ENCODE measurements at regions not wholly inside any gene's neighbourhood (a gene's known extent, or its start where the extent isn't known, plus 50 kb on each side); places are given as distances from the start of the nearest gene placed in this dataset.

- Histone ChIP-seq H3K36me3 (ENCODE audit: control insufficient read depth, insufficient read depth, low read length) (no peaks in the 10 kb centered on the region), H3K9ac (ENCODE audit: low read length) (no peak overlapping the region), H3K9me3 (ENCODE audit: control insufficient read depth, insufficient read depth, low read depth, low read length) (no peaks in the 10 kb centered on the region; the same call in 1 of the 2 replicates), H3K27me3 (ENCODE audit: control insufficient read depth, insufficient read depth, low read length) (no peaks in the 10 kb centered on the region), H3K4me3 (ENCODE audit: low read depth, low read length) (no peak overlapping the region), H3K4me1 (ENCODE audit: control insufficient read depth, insufficient read depth, low read length) (no peaks in the 10 kb centered on the region), H3K27ac (ENCODE audit: low read depth, low read length) (no peak overlapping the region)
Observed at GRCh38 chr9:85430659-85431338, 311.0 kb downstream of the AGTPBP1 start.

DNA sequence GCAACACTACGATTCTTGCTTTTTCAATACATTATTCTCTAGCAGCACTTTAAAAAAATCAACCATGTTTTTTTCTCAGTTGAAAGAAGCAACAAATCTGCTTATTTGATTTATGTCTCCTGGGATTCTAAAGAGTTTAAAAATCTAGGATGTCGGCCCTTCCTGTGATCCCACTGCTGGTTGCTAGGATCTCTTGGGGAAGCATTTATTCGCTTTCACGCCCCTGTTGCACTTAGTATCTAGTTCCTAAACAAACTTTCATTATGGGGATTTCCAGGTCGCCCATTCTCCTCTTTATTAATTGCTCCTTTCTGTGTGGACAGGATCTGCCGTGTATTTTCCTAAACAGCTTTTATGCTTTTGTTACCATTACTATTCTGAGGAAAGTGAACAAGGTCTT lies 313.5 kb downstream of the AGTPBP1 start:
- Histone ChIP-seq H3K36me3 (ENCODE audit: control insufficient read depth, insufficient read depth, low read length) (no peaks in the 10 kb centered on the region), H3K4me1 (ENCODE audit: control insufficient read depth, insufficient read depth, low read length) (no peaks in the 10 kb centered on the region), H3K4me3 (ENCODE audit: low read depth, low read length) (no peak overlapping the region), H3K27me3 (ENCODE audit: control insufficient read depth, insufficient read depth, low read length) (no peaks in the 10 kb centered on the region), H3K9me3 (ENCODE audit: control insufficient read depth, insufficient read depth, low read depth, low read length) (no peaks in the 10 kb centered on the region; the same call in 1 of the 2 replicates), H3K27ac (ENCODE audit: low read depth, low read length) (no peak overlapping the region), H3K9ac (ENCODE audit: low read length) (no peak overlapping the region)

- no peak overlapping the region for H3K4me3 ChIP-seq (ENCODE audit: low read depth, low read length)
- no peak overlapping the region for H3K27ac ChIP-seq (ENCODE audit: low read depth, low read length)
- H3K36me3 ChIP-seq (ENCODE audit: control insufficient read depth, insufficient read depth, low read length) = no peaks in the 10 kb centered on the region
- H3K27me3 ChIP-seq (ENCODE audit: control insufficient read depth, insufficient read depth, low read length) = no peaks in the 10 kb centered on the region
- no peaks in the 10 kb centered on the region; the same call in 1 of the 2 replicates for H3K9me3 ChIP-seq (ENCODE audit: control insufficient read depth, insufficient read depth, low read depth, low read length)
- H3K4me1 ChIP-seq (ENCODE audit: control insufficient read depth, insufficient read depth, low read length) = no peaks in the 10 kb centered on the region
- H3K9ac ChIP-seq (ENCODE audit: low read length) = no peak overlapping the region
Observed at GRCh38 chr9:85427772-85428171, 314.0 kb downstream of the AGTPBP1 start.

- Histone ChIP-seq H3K9ac (ENCODE audit: low read length) (no peak overlapping the region), H3K4me3 (ENCODE audit: low read depth, low read length) (no peak overlapping the region), H3K36me3 (ENCODE audit: control insufficient read depth, insufficient read depth, low read length) (no peaks in the 10 kb centered on the region), H3K9me3 (ENCODE audit: control insufficient read depth, insufficient read depth, low read depth, low read length) (peaks cover 4% of the 10 kb centered on the region; the same call in 1 of the 2 replicates), H3K4me1 (ENCODE audit: control insufficient read depth, insufficient read depth, low read length) (peaks cover 5% of the 10 kb centered on the region; the same call in 1 of the 2 replicates), H3K27me3 (ENCODE audit: control insufficient read depth, insufficient read depth, low read length) (no peaks in the 10 kb centered on the region), H3K27ac (ENCODE audit: low read depth, low read length) (no peak overlapping the region)
Observed at GRCh38 chr9:85425153-85425611, 316.6 kb downstream of the AGTPBP1 start.

GRCh38 chr9:85423422-85423821 lies 318.3 kb downstream of the AGTPBP1 start:
- Histone ChIP-seq H3K9me3 (ENCODE audit: control insufficient read depth, insufficient read depth, low read depth, low read length) (peaks cover 4% of the 10 kb centered on the region; the same call in 1 of the 2 replicates), H3K9ac (ENCODE audit: low read length) (no peak overlapping the region), H3K27me3 (ENCODE audit: control insufficient read depth, insufficient read depth, low read length) (no peaks in the 10 kb centered on the region), H3K4me1 (ENCODE audit: control insufficient read depth, insufficient read depth, low read length) (peaks cover 5% of the 10 kb centered on the region; the same call in 1 of the 2 replicates), H3K4me3 (ENCODE audit: low read depth, low read length) (no peak overlapping the region), H3K36me3 (ENCODE audit: control insufficient read depth, insufficient read depth, low read length) (no peaks in the 10 kb centered on the region), H3K27ac (ENCODE audit: low read depth, low read length) (no peak overlapping the region)

- H3K27me3 ChIP-seq (ENCODE audit: control insufficient read depth, insufficient read depth, low read length) = no peaks in the 10 kb centered on the region
- H3K4me1 ChIP-seq (ENCODE audit: control insufficient read depth, insufficient read depth, low read length) = peaks cover 5% of the 10 kb centered on the region; the same call in 1 of the 2 replicates
- H3K4me3 ChIP-seq (ENCODE audit: low read depth, low read length) = no peak overlapping the region
- H3K27ac ChIP-seq (ENCODE audit: low read depth, low read length) = no peak overlapping the region
- no peaks in the 10 kb centered on the region for H3K36me3 ChIP-seq (ENCODE audit: control insufficient read depth, insufficient read depth, low read length)
- H3K9me3 ChIP-seq (ENCODE audit: control insufficient read depth, insufficient read depth, low read depth, low read length) = peaks cover 4% of the 10 kb centered on the region; the same call in 1 of the 2 replicates
- H3K9ac ChIP-seq (ENCODE audit: low read length) = no peak overlapping the region
Observed at GRCh38 chr9:85421641-85422040, 320.1 kb downstream of the AGTPBP1 start.

- Histone ChIP-seq H3K9ac (ENCODE audit: low read length) (no peak overlapping the region), H3K4me3 (ENCODE audit: low read depth, low read length) (no peak overlapping the region), H3K9me3 (ENCODE audit: control insufficient read depth, insufficient read depth, low read depth, low read length) (peaks cover 4% of the 10 kb centered on the region; the same call in 1 of the 2 replicates), H3K27me3 (ENCODE audit: control insufficient read depth, insufficient read depth, low read length) (no peaks in the 10 kb centered on the region), H3K27ac (ENCODE audit: low read depth, low read length) (no peak overlapping the region), H3K4me1 (ENCODE audit: control insufficient read depth, insufficient read depth, low read length) (peaks cover 5% of the 10 kb centered on the region; the same call in 1 of the 2 replicates), H3K36me3 (ENCODE audit: control insufficient read depth, insufficient read depth, low read length) (no peaks in the 10 kb centered on the region)
Observed at GRCh38 chr9:85420750-85421149, 321.0 kb downstream of the AGTPBP1 start.

GRCh38 chr9:85417674-85418073 lies 324.1 kb downstream of the AGTPBP1 start:
- Histone ChIP-seq H3K4me1 (ENCODE audit: control insufficient read depth, insufficient read depth, low read length) (peaks cover 5% of the 10 kb centered on the region; the same call in 1 of the 2 replicates), H3K9me3 (ENCODE audit: control insufficient read depth, insufficient read depth, low read depth, low read length) (peaks cover 3% of the 10 kb centered on the region; the same call in 1 of the 2 replicates), H3K27me3 (ENCODE audit: control insufficient read depth, insufficient read depth, low read length) (no peaks in the 10 kb centered on the region), H3K9ac (ENCODE audit: low read length) (no peak overlapping the region), H3K36me3 (ENCODE audit: control insufficient read depth, insufficient read depth, low read length) (no peaks in the 10 kb centered on the region), H3K4me3 (ENCODE audit: low read depth, low read length) (no peak overlapping the region), H3K27ac (ENCODE audit: low read depth, low read length) (no peak overlapping the region)

DNA sequence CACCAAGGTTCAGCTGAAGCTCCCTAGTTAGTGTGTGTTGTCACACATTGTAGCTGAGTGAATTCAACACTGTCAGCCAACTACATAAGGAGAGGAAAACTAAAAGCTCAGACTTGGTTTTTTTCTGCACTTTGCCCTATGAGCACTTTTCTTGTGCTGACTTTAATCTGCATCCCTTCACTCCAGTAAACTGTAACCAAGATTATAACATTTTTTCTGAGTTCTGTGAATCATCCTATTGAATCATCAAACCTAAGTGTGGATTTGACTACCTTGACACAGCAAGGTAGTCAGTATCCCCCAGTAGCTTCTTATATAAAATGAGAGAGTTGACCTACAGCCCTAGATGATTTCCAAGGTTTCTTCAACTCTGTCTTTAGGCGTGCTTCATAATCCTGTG lies 325.0 kb downstream of the AGTPBP1 start:
- Histone ChIP-seq H3K9me3 (ENCODE audit: control insufficient read depth, insufficient read depth, low read depth, low read length) (no peaks in the 10 kb centered on the region), H3K4me3 (ENCODE audit: low read depth, low read length) (no peak overlapping the region), H3K4me1 (ENCODE audit: control insufficient read depth, insufficient read depth, low read length) (peaks cover 5% of the 10 kb centered on the region; the same call in 1 of the 2 replicates), H3K27ac (ENCODE audit: low read depth, low read length) (no peak overlapping the region), H3K9ac (ENCODE audit: low read length) (no peak overlapping the region), H3K27me3 (ENCODE audit: control insufficient read depth, insufficient read depth, low read length) (no peaks in the 10 kb centered on the region), H3K36me3 (ENCODE audit: control insufficient read depth, insufficient read depth, low read length) (no peaks in the 10 kb centered on the region)

DNA sequence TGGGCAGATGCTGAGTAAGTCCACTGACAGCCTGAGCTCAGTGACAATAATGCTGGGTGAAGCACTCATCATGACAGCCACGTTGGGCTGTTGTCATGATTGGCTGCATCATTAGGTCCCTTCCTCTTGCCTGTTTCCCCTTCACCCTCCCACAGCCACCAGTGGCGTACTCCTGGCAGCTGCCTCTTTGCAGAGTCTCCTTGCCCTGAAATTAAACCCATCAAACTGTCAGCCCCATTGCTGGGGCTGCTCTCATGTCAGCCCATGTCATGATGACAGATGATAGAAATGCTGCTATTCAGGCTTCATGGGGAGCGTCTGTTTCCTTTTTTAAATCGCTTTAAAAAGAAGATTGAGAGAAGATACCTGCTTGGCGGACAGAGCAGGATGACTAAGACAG lies 327.4 kb downstream of the AGTPBP1 start:
- H3K36me3 ChIP-seq (ENCODE audit: control insufficient read depth, insufficient read depth, low read length) = no peaks in the 10 kb centered on the region
- H3K9ac ChIP-seq (ENCODE audit: low read length) = no peak overlapping the region
- no peaks in the 10 kb centered on the region for H3K27me3 ChIP-seq (ENCODE audit: control insufficient read depth, insufficient read depth, low read length)
- no peak overlapping the region for H3K4me3 ChIP-seq (ENCODE audit: low read depth, low read length)
- no peaks in the 10 kb centered on the region for H3K4me1 ChIP-seq (ENCODE audit: control insufficient read depth, insufficient read depth, low read length)
- H3K27ac ChIP-seq (ENCODE audit: low read depth, low read length) = no peak overlapping the region
- no peaks in the 10 kb centered on the region for H3K9me3 ChIP-seq (ENCODE audit: control insufficient read depth, insufficient read depth, low read depth, low read length)

DNA sequence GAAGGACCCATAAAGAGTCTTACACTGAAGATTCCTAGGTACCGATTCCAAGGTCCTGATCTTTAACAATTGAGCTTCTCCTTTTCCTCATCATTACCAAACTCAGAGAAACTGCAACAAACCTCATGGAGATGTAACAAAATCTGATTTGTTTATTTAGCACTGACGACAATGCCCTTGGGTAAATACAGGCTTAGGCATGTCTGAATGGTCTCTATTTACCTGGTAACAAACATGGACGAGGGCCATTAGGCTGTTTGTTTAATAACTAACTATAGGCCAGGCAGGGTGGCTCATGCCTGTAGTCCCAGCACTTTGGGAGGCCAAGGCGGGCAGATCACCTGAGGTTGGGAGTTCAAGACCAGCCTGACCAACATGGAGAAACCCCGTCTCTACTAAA lies 333.3 kb downstream of the AGTPBP1 start:
- Histone ChIP-seq H3K9me3 (ENCODE audit: control insufficient read depth, insufficient read depth, low read depth, low read length) (no peaks in the 10 kb centered on the region), H3K27ac (ENCODE audit: low read depth, low read length) (no peak overlapping the region), H3K27me3 (ENCODE audit: control insufficient read depth, insufficient read depth, low read length) (no peaks in the 10 kb centered on the region), H3K9ac (ENCODE audit: low read length) (no peak overlapping the region), H3K36me3 (ENCODE audit: control insufficient read depth, insufficient read depth, low read length) (no peaks in the 10 kb centered on the region), H3K4me3 (ENCODE audit: low read depth, low read length) (no peak overlapping the region), H3K4me1 (ENCODE audit: control insufficient read depth, insufficient read depth, low read length) (no peaks in the 10 kb centered on the region)
